Hematopoietic multipotent progenitor cell treated with erythropoietin and hydrocortisone succinate and interleukin-3 and kit ligand, for 8 days (in vitro differentiated cells): ENCODE measurements at regions not wholly inside any gene's neighbourhood (a gene's known extent, or its start where the extent isn't known, plus 50 kb on each side); places are given as distances from the start of the nearest gene placed in this dataset.

Experiments
- DNase-seq: peaks from one replicate; pipeline ENCODE4 v3.0.0-alpha.2; 2015

GRCh38 chr6:111959766-111960165 is 86.5 kb upstream of the FYN start:
- no peak for DNase-seq

- DNase-seq, result no peak
Observed at GRCh38 chr6:111967131-111967530, 86.8 kb upstream of the CCN6 start.

- DNase-seq, result no peak
Observed at GRCh38 chr6:111970426-111970825, 83.5 kb upstream of the CCN6 start.

GRCh38 chr6:111971181-111971841 is 82.6 kb upstream of the CCN6 start:
- no peak for DNase-seq

GRCh38 chr6:111971866-111972532 is 81.9 kb upstream of the CCN6 start:
- DNase-seq, result no peak

- no peak for DNase-seq
Observed at GRCh38 chr6:111972745-111973117, 81.2 kb upstream of the CCN6 start.

GRCh38 chr6:111973118-111973761 is 80.7 kb upstream of the CCN6 start:
- DNase-seq, result no peak

- no peak for DNase-seq
Observed at GRCh38 chr6:111973927-111974639, 79.8 kb upstream of the CCN6 start.

GRCh38 chr6:111975466-111975865 is 78.4 kb upstream of the CCN6 start:
- no peak for DNase-seq

GRCh38 chr6:111976139-111976538 is 77.8 kb upstream of the CCN6 start:
- no peak for DNase-seq

GRCh38 chr6:111978532-111979149 is 75.3 kb upstream of the CCN6 start:
- no peak for DNase-seq

- DNase-seq, result no peak
Observed at GRCh38 chr6:111979633-111980032, 74.3 kb upstream of the CCN6 start.

- DNase-seq, result no peak
Observed at GRCh38 chr6:111980143-111980542, 73.8 kb upstream of the CCN6 start.

GRCh38 chr6:111980971-111981840 is 72.7 kb upstream of the CCN6 start:
- DNase-seq, result no peak

- DNase-seq, result no peak
Observed at GRCh38 chr6:111982681-111983080, 71.2 kb upstream of the CCN6 start.

- DNase-seq, result no peak
Observed at GRCh38 chr6:111983193-111983592, 70.7 kb upstream of the CCN6 start.

- no peak for DNase-seq
Observed at GRCh38 chr6:111984081-111984480, 69.8 kb upstream of the CCN6 start.

GRCh38 chr6:111984516-111985201 is 69.2 kb upstream of the CCN6 start:
- DNase-seq, result no peak

- DNase-seq, result no peak
Observed at GRCh38 chr6:111985202-111985731, 68.6 kb upstream of the CCN6 start.

- no peak for DNase-seq
Observed at GRCh38 chr6:111986651-111987050, 67.3 kb upstream of the CCN6 start.

- no peak for DNase-seq
Observed at GRCh38 chr6:111987295-111987694, 66.6 kb upstream of the CCN6 start.
